Endothelial cell of umbilical vein (primary cell): ENCODE measurements at regions not wholly inside any gene's neighbourhood (a gene's known extent, or its start where the extent isn't known, plus 50 kb on each side); places are given as distances from the start of the nearest gene placed in this dataset.

Experiments
- BruUV-seq: library from RNA; stranded (reverse); fragments of 400-500 nt; replicated peaks from 2 replicates; lab custom pipeline; 2021; lab: Mats Ljungman, UMichigan
- CTCF ChIA-PET: fragments of 300-600, 350-600 bp; sonication (Branson Sonifier 250); formaldehyde crosslinking; loops from one replicate; lab custom pipeline; 2021; ENCODE audit warnings: antibody characterized with exemption, inconsistent platforms; lab: Charles Lee
- POLR2A ChIA-PET: fragments of 300-600, 350-600 bp; sonication (Branson Sonifier 250); formaldehyde crosslinking; loops from one replicate; lab custom pipeline; 2021; ENCODE audit warnings: antibody characterized with exemption, inconsistent platforms; lab: Charles Lee
- DNase-seq: peaks from one replicate; pipeline ENCODE4 v3.0.0-alpha.2; 2011; ENCODE audit warnings: low read depth, low spot score
- FAIRE-seq: peaks from 2 replicates; lab custom pipeline; 2011; peaks lifted over from hg19 to GRCh38; lab: Jason Lieb, UNC
- H2AFZ ChIP-seq: 2 replicates; pipeline ENCODE4 v1.6.0; 2012; ENCODE audit warnings: low read depth, low read length, control low read depth, inconsistent platforms
- H3K27ac ChIP-seq: 2 replicates; pipeline ENCODE4 v1.5.1; 2011; ENCODE audit warnings: low read depth, mild to moderate bottlenecking, control low read depth, low read length, moderate library complexity; ENCODE audit not compliant: insufficient read depth
- H3K27me3 ChIP-seq, 2 experiments: 2 replicates each; pipeline versions ENCODE4 v1.6.0 to v1.6.1; 2011; ENCODE audit warnings: low read length in 2 of 2, mixed read lengths in 1 of 2; ENCODE audit not compliant: control insufficient read depth in 2 of 2, insufficient read depth in 2 of 2
- H3K36me3 ChIP-seq, 2 experiments: 2 replicates in 1 of 2; 3 replicates in 1 of 2; pipeline ENCODE4 v1.5.1; 2011; ENCODE audit warnings: low read length in 2 of 2, mild to moderate bottlenecking in 1 of 2, moderate library complexity in 1 of 2; ENCODE audit not compliant: control insufficient read depth in 2 of 2, insufficient read depth in 2 of 2; ENCODE audit errors: extremely low read depth in 1 of 2
- H3K4me1 ChIP-seq: 3 replicates; pipeline ENCODE4 v1.5.1; 2011; ENCODE audit warnings: mild to moderate bottlenecking, low read length; ENCODE audit not compliant: control insufficient read depth, insufficient read depth; ENCODE audit errors: extremely low read depth
- H3K4me2 ChIP-seq: 2 replicates; pipeline ENCODE4 v1.6.1; 2011; ENCODE audit warnings: low read length, control low read depth, mixed read lengths; ENCODE audit not compliant: insufficient read depth
- H3K4me3 ChIP-seq, 3 experiments: fragments of 200-600 bp in 1 of 3; sonication (generic), shearing (Covaris generic) in 1 of 3; replicated peaks in 1 of 3; 2 replicates each; pipeline ENCODE4 v1.5.1; 2011 to 2016; ENCODE audit warnings: control low read depth in 3 of 3, low read length in 3 of 3, mild to moderate bottlenecking in 2 of 3, inconsistent platforms in 1 of 3, low read depth in 1 of 3, moderate library complexity in 1 of 3; ENCODE audit not compliant: insufficient read depth in 1 of 3
- H3K79me2 ChIP-seq: 2 replicates; pipeline ENCODE4 v1.6.0; 2012; ENCODE audit warnings: low read length, inconsistent platforms; ENCODE audit not compliant: control insufficient read depth, insufficient read depth
- H3K9ac ChIP-seq: replicated peaks from 2 replicates; pipeline ENCODE3; 2011; ENCODE audit warnings: low read length, control low read depth; ENCODE audit not compliant: insufficient read depth; ENCODE audit errors: extremely low read depth
- H3K9me1 ChIP-seq: replicated peaks from 3 replicates; pipeline ENCODE4 v1.6.0; 2011; ENCODE audit warnings: mild to moderate bottlenecking, low read length; ENCODE audit not compliant: control insufficient read depth, insufficient read depth; ENCODE audit errors: extremely low read depth
- H3K9me3 ChIP-seq: replicated peaks from 2 replicates; pipeline ENCODE4 v1.5.1; 2012; ENCODE audit warnings: low read length, inconsistent platforms; ENCODE audit not compliant: control insufficient read depth, insufficient read depth
- H4K20me1 ChIP-seq: replicated peaks from 2 replicates; pipeline ENCODE3; 2011; ENCODE audit warnings: mild to moderate bottlenecking, low read length; ENCODE audit not compliant: control insufficient read depth, insufficient read depth; ENCODE audit errors: extremely low read depth
- JUN ChIP-seq: IDR thresholded peaks from 2 replicates; pipeline ENCODE4 v1.6.1; 2011; ENCODE audit warnings: borderline replicate concordance, low read depth; ENCODE audit not compliant: insufficient read length, insufficient read depth
- dilution Hi-C: fragments of 300-500 bp; cut with MboI; formaldehyde crosslinking; loops from one replicate; pipeline ENCODE4 v1.15.0; 2019; ENCODE audit warnings: low sequenced_read_pairs; ENCODE audit not compliant: extremely low pct_ligation_motif_present
- intact Hi-C: fragments of 100-400 bp; cut with micrococcal nuclease; formaldehyde crosslinking; loops from one replicate; pipeline ENCODE4 v1.10.0; 2022

DNA sequence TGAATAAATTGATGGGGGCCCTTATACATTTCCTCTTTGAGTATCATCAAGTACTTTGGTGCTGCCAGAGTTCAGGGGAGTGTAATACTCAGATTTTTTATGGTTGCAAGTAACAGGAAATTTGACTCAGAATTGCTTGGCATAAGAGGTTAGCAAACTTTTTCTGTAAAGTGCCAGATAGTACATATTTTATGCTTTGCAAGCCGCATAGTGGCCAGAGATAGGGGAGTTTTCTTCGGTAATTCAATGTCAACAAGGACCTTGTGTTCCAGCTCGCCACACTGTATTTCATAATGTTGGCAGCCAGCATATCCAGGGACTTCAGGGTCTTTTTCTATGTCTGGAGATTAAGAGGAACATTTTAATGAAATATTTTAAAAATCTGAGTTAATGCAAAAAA lies 51.0 kb upstream of the MARCHF10 start:
- Histone ChIP-seq H3K4me1 (no peaks in the 10 kb centered on the region), H3K4me3 (no peak overlapping the region), H3K9me3 (no peaks in the 10 kb centered on the region), H3K9me1 (no peaks in the 10 kb centered on the region), H3K9ac (no peak overlapping the region), H3K27me3 (no peaks in the 10 kb centered on the region), H3K36me3 (no peaks in the 10 kb centered on the region), H2AFZ (no peak overlapping the region), H3K4me2 (no peak overlapping the region), H3K27ac (no peak overlapping the region), H3K79me2 (no peaks in the 10 kb centered on the region), H4K20me1 (no peaks in the 10 kb centered on the region)
- BruUV-seq, result no TSS peak
- CTCF ChIA-PET, result interaction anchor here (0.6 kb wide), 1 partner anchor 17 kb away, joined by 4 read pairs; no protein-coding TSS in a partner anchor
- POLR2A ChIA-PET, result no interaction called here
- dilution Hi-C loops (no loop called here), intact Hi-C loops (no loop called here)
- TF ChIP-seq JUN, result no peak
- DNase-seq (peak; percentile 70), FAIRE-seq (no peak)
